ENCODE measurements at regions not wholly inside any gene's neighbourhood (a gene's known extent, or its start where the extent isn't known, plus 50 kb on each side); places are given as distances from the start of the nearest gene placed in this dataset.

DNA sequence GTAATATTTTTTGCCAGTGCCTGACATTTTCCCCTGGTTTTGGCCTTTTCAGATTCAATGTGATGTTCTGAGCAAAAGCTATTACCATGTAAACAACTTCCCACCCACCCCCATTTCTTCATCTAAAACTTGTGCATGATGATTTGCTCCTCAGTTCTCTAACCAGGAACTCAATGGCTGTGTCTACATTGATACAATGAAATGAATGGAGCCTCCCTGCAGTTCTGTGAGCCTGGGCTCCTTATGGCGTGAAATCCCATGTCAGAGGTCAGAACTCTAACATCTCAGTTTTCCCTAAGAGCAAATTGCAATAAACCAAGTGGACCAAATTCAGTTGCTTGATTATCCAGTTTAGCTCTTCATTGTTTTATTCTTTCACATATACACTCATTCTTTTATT is 534.8 kb upstream of the LCORL start:
- TF ChIP-seq, protein P1, sequence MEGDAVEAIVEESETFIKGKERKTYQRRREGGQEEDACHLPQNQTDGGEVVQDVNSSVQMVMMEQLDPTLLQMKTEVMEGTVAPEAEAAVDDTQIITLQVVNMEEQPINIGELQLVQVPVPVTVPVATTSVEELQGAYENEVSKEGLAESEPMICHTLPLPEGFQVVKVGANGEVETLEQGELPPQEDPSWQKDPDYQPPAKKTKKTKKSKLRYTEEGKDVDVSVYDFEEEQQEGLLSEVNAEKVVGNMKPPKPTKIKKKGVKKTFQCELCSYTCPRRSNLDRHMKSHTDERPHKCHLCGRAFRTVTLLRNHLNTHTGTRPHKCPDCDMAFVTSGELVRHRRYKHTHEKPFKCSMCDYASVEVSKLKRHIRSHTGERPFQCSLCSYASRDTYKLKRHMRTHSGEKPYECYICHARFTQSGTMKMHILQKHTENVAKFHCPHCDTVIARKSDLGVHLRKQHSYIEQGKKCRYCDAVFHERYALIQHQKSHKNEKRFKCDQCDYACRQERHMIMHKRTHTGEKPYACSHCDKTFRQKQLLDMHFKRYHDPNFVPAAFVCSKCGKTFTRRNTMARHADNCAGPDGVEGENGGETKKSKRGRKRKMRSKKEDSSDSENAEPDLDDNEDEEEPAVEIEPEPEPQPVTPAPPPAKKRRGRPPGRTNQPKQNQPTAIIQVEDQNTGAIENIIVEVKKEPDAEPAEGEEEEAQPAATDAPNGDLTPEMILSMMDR (IDR thresholded peaks at IDR 0.05), result no peak
- TF ChIP-seq, protein P2, sequence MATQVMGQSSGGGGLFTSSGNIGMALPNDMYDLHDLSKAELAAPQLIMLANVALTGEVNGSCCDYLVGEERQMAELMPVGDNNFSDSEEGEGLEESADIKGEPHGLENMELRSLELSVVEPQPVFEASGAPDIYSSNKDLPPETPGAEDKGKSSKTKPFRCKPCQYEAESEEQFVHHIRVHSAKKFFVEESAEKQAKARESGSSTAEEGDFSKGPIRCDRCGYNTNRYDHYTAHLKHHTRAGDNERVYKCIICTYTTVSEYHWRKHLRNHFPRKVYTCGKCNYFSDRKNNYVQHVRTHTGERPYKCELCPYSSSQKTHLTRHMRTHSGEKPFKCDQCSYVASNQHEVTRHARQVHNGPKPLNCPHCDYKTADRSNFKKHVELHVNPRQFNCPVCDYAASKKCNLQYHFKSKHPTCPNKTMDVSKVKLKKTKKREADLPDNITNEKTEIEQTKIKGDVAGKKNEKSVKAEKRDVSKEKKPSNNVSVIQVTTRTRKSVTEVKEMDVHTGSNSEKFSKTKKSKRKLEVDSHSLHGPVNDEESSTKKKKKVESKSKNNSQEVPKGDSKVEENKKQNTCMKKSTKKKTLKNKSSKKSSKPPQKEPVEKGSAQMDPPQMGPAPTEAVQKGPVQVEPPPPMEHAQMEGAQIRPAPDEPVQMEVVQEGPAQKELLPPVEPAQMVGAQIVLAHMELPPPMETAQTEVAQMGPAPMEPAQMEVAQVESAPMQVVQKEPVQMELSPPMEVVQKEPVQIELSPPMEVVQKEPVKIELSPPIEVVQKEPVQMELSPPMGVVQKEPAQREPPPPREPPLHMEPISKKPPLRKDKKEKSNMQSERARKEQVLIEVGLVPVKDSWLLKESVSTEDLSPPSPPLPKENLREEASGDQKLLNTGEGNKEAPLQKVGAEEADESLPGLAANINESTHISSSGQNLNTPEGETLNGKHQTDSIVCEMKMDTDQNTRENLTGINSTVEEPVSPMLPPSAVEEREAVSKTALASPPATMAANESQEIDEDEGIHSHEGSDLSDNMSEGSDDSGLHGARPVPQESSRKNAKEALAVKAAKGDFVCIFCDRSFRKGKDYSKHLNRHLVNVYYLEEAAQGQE (IDR thresholded peaks at IDR 0.05; ENCODE audit: insufficient read depth in 1 of 2, low read depth in 2 of 2, low read length in 1 of 2), result no peak
- TF ChIP-seq POLR2AphosphoS5 (IDR thresholded peaks at IDR 0.05; ENCODE audit: low read depth, low read length), result no peak
- TF ChIP-seq TCF7L2 (IDR thresholded peaks at IDR 0.05; ENCODE audit: low read depth, low read length), result no peak
- no peak for TF ChIP-seq SIN3A (IDR thresholded peaks at IDR 0.05; ENCODE audit: borderline replicate concordance, insufficient read depth, low read depth, low read length)

Measured in Panc1 (cell line).